A549 (cell line): ENCODE measurements at regions not wholly inside any gene's neighbourhood (a gene's known extent, or its start where the extent isn't known, plus 50 kb on each side); places are given as distances from the start of the nearest gene placed in this dataset.

Source experiments
- JUNB ChIP-seq: fragments of >200 bp; sonication (Bioruptor Twin); formaldehyde crosslinking; IDR thresholded peaks from 2 replicates; pipeline ENCODE4 v1.6.1; 2016
- RNF2 ChIP-seq: fragments of 200-600 bp; sonication (generic); IDR thresholded peaks from 2 replicates; pipeline ENCODE4 v1.6.1; 2016; ENCODE audit warnings: low read depth, mild to moderate bottlenecking, antibody characterized with exemption, moderate library complexity, borderline replicate concordance
- TF ChIP-seq, protein P1 (sequence below): fragments of >200 bp; sonication (Bioruptor Twin); formaldehyde crosslinking; IDR thresholded peaks from 3 replicates; pipeline ENCODE4 v1.5.1; 2016
- TF ChIP-seq, protein P2 (sequence below): fragments of >200 bp; sonication (Bioruptor Twin); formaldehyde crosslinking; IDR thresholded peaks from 3 replicates; pipeline ENCODE4 v1.6.1; 2016

DNA sequence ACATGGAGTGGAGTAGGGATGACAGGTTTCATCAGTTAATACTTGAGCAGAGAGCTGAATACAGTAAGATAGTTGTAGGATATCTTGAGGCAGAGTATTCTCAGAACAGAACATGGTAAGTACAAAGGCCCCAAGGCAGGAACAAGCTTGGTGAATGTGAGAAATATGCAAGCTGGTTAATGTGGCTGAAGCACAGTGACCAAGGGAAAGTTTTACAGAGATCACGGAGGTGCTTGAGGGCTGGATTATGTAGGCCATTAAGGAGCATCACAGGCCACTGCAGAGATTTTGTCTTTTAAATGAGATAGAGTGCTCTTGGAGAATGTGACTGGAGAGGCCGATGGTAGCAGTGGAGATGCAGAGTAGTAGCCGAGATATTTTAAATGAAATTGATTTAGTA lies 54.0 kb upstream of the BOLA1 start:
- TF ChIP-seq RNF2, result no peak
- TF ChIP-seq, protein P1, sequence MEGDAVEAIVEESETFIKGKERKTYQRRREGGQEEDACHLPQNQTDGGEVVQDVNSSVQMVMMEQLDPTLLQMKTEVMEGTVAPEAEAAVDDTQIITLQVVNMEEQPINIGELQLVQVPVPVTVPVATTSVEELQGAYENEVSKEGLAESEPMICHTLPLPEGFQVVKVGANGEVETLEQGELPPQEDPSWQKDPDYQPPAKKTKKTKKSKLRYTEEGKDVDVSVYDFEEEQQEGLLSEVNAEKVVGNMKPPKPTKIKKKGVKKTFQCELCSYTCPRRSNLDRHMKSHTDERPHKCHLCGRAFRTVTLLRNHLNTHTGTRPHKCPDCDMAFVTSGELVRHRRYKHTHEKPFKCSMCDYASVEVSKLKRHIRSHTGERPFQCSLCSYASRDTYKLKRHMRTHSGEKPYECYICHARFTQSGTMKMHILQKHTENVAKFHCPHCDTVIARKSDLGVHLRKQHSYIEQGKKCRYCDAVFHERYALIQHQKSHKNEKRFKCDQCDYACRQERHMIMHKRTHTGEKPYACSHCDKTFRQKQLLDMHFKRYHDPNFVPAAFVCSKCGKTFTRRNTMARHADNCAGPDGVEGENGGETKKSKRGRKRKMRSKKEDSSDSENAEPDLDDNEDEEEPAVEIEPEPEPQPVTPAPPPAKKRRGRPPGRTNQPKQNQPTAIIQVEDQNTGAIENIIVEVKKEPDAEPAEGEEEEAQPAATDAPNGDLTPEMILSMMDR, result no peak
- TF ChIP-seq, protein P2, sequence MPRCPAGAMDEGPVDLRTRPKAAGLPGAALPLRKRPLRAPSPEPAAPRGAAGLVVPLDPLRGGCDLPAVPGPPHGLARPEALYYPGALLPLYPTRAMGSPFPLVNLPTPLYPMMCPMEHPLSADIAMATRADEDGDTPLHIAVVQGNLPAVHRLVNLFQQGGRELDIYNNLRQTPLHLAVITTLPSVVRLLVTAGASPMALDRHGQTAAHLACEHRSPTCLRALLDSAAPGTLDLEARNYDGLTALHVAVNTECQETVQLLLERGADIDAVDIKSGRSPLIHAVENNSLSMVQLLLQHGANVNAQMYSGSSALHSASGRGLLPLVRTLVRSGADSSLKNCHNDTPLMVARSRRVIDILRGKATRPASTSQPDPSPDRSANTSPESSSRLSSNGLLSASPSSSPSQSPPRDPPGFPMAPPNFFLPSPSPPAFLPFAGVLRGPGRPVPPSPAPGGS, result no peak
- TF ChIP-seq JUNB, result no peak
